Liver (tissue), 3 donors: ENCODE measurements at regions not wholly inside any gene's neighbourhood (a gene's known extent, or its start where the extent isn't known, plus 50 kb on each side); places are given as distances from the start of the nearest gene placed in this dataset.

ENCODE experiments used
- CTCF ChIP-seq: fragments of 150-350 bp; IDR thresholded peaks from 2 replicates; pipeline ENCODE4 v1.5.1; 2017; ENCODE audit warnings: improper control_type of control experiment, low read depth, low read length; ENCODE audit not compliant: missing input control
- EGR1 ChIP-seq, 2 donors: IDR thresholded peaks; 2 replicates each; pipeline ENCODE4 v1.6.1; 2016 to 2018; ENCODE audit warnings: antibody characterized with exemption in 2 of 2, low read depth in 2 of 2
- FOXA1 ChIP-seq: IDR thresholded peaks from 2 replicates; pipeline ENCODE4 v1.6.1; 2016; ENCODE audit warnings: antibody characterized with exemption
- SP1 ChIP-seq: IDR thresholded peaks from 2 replicates; pipeline ENCODE4 v1.6.1; 2018; ENCODE audit warnings: antibody characterized with exemption, mild to moderate bottlenecking
- YY1 ChIP-seq: IDR thresholded peaks from 2 replicates; pipeline ENCODE4 v1.6.1; 2016; ENCODE audit warnings: antibody characterized with exemption, mild to moderate bottlenecking
- ZBTB33 ChIP-seq: IDR thresholded peaks from 2 replicates; pipeline ENCODE4 v1.6.1; 2016; ENCODE audit warnings: antibody characterized with exemption
- TF ChIP-seq, protein P1 (sequence below): IDR thresholded peaks from 2 replicates; pipeline ENCODE4 v1.6.1; 2016; ENCODE audit warnings: antibody characterized with exemption, mild to moderate bottlenecking
- donor health status: healthy.
- donor health status: healthy.

DNA sequence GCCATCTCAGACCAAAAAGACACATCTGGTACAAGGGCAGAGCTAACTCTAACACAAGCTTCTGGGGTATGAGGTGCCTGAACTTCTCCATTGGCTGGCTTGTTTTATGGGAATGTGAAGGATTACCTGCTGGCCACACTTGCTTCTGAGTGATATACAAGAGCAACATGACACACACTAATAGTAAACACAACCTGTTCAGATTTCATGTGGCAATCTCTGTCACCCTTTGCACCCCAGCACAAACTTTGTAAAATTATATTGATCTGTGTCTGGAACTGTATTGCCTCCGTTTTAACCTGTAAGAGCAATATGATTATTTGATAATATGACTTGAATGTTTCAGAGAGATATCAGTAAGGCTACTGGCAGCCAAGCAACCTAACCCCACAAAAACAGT is 276.7 kb downstream of the CCDC85A start:
- no peak for TF ChIP-seq CTCF
- TF ChIP-seq ZBTB33: no peak
- TF ChIP-seq YY1: no peak
- TF ChIP-seq, protein P1, sequence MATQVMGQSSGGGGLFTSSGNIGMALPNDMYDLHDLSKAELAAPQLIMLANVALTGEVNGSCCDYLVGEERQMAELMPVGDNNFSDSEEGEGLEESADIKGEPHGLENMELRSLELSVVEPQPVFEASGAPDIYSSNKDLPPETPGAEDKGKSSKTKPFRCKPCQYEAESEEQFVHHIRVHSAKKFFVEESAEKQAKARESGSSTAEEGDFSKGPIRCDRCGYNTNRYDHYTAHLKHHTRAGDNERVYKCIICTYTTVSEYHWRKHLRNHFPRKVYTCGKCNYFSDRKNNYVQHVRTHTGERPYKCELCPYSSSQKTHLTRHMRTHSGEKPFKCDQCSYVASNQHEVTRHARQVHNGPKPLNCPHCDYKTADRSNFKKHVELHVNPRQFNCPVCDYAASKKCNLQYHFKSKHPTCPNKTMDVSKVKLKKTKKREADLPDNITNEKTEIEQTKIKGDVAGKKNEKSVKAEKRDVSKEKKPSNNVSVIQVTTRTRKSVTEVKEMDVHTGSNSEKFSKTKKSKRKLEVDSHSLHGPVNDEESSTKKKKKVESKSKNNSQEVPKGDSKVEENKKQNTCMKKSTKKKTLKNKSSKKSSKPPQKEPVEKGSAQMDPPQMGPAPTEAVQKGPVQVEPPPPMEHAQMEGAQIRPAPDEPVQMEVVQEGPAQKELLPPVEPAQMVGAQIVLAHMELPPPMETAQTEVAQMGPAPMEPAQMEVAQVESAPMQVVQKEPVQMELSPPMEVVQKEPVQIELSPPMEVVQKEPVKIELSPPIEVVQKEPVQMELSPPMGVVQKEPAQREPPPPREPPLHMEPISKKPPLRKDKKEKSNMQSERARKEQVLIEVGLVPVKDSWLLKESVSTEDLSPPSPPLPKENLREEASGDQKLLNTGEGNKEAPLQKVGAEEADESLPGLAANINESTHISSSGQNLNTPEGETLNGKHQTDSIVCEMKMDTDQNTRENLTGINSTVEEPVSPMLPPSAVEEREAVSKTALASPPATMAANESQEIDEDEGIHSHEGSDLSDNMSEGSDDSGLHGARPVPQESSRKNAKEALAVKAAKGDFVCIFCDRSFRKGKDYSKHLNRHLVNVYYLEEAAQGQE: no peak
- peak; percentile 24 for TF ChIP-seq SP1
- TF ChIP-seq FOXA1: no peak
- TF ChIP-seq EGR1 (IDR thresholded peaks at IDR 0.05; ENCODE audit: low read depth in 2 of 2): no peak
